Astrocyte (in vitro differentiated cells and primary cell): ENCODE measurements at regions not wholly inside any gene's neighbourhood (a gene's known extent, or its start where the extent isn't known, plus 50 kb on each side); places are given as distances from the start of the nearest gene placed in this dataset.

Experiments used
- DNase-seq: peaks from one replicate; pipeline ENCODE4 v3.0.0-alpha.2; 2010; ENCODE audit warnings: low read depth
- FAIRE-seq: peaks from 2 replicates; lab custom pipeline; 2011; peaks lifted over from hg19 to GRCh38; lab: Jason Lieb, UNC
- H2AFZ ChIP-seq: 2 replicates; pipeline ENCODE4 v1.6.0; 2012; ENCODE audit warnings: low read depth, low read length, inconsistent platforms
- H3K27ac ChIP-seq: 2 replicates; pipeline ENCODE4 v1.5.1; 2011; ENCODE audit warnings: low read depth, low read length, inconsistent platforms
- H3K27me3 ChIP-seq: 2 replicates; pipeline ENCODE4 v1.6.0; 2011; ENCODE audit warnings: low read length, inconsistent platforms; ENCODE audit not compliant: insufficient read depth
- H3K36me3 ChIP-seq: 2 replicates; pipeline ENCODE4 v1.5.1; 2011; ENCODE audit warnings: low read length, inconsistent platforms; ENCODE audit not compliant: insufficient read depth
- H3K4me1 ChIP-seq: 2 replicates; pipeline ENCODE4 v1.5.1; 2011; ENCODE audit warnings: low read length, inconsistent platforms; ENCODE audit not compliant: insufficient read depth
- H3K4me2 ChIP-seq: 2 replicates; pipeline ENCODE4 v1.6.0; 2012; ENCODE audit warnings: low read length, inconsistent platforms
- H3K4me3 ChIP-seq: 2 replicates; pipeline ENCODE4 v1.5.1; 2011; ENCODE audit warnings: low read depth, mild to moderate bottlenecking, low read length, inconsistent platforms; ENCODE audit not compliant: insufficient read depth
- H3K79me2 ChIP-seq: 2 replicates; pipeline ENCODE4 v1.6.0; 2012; ENCODE audit warnings: mild to moderate bottlenecking, low read length, inconsistent platforms; ENCODE audit not compliant: insufficient read depth
- H3K9ac ChIP-seq: 2 replicates; pipeline ENCODE4 v1.6.0; 2012; ENCODE audit warnings: mild to moderate bottlenecking, low read length, inconsistent platforms
- H3K9me3 ChIP-seq: 2 replicates; pipeline ENCODE4 v1.5.1; 2012; ENCODE audit warnings: low read depth, mild to moderate bottlenecking, low read length, inconsistent platforms; ENCODE audit not compliant: insufficient read depth
- H4K20me1 ChIP-seq: 2 replicates; pipeline ENCODE4 v1.6.0; 2012; ENCODE audit warnings: low read length, inconsistent platforms; ENCODE audit not compliant: insufficient read depth
- H3K27ac Mint-ChIP-seq: one replicate; pipeline ENCODE4 v1.8.0; 2021; ENCODE audit warnings: mild to moderate bottlenecking, mixed read lengths; ENCODE audit not compliant: unreplicated experiment
- H3K27me3 Mint-ChIP-seq: one replicate; pipeline ENCODE4 v1.8.0; 2021; ENCODE audit warnings: low read depth, mixed read lengths; ENCODE audit not compliant: unreplicated experiment
- H3K36me3 Mint-ChIP-seq: one replicate; pipeline ENCODE4 v1.8.0; 2021; ENCODE audit warnings: low read depth, mixed read lengths; ENCODE audit not compliant: unreplicated experiment
- H3K4me1 Mint-ChIP-seq: one replicate; pipeline ENCODE4 v1.8.0; 2021; ENCODE audit warnings: low read depth, mixed read lengths; ENCODE audit not compliant: unreplicated experiment
- H3K4me3 Mint-ChIP-seq: one replicate; pipeline ENCODE4 v1.8.0; 2021; ENCODE audit warnings: mild to moderate bottlenecking, moderate library complexity, mixed read lengths; ENCODE audit not compliant: unreplicated experiment
- H3K9me3 Mint-ChIP-seq: one replicate; pipeline ENCODE4 v1.8.0; 2021; ENCODE audit warnings: mild to moderate bottlenecking, mixed read lengths; ENCODE audit not compliant: unreplicated experiment
- EZH2 ChIP-seq: IDR thresholded peaks from 2 replicates; pipeline ENCODE4 v1.6.1; 2012; ENCODE audit warnings: mild to moderate bottlenecking, low read length, inconsistent platforms; ENCODE audit not compliant: insufficient read depth
- TF ChIP-seq, protein P1 (sequence below): IDR thresholded peaks from 2 replicates; pipeline ENCODE4 v1.5.1; 2011; ENCODE audit warnings: low read depth, mild to moderate bottlenecking, inconsistent platforms, low read length, moderate library complexity; ENCODE audit not compliant: insufficient read depth

DNA sequence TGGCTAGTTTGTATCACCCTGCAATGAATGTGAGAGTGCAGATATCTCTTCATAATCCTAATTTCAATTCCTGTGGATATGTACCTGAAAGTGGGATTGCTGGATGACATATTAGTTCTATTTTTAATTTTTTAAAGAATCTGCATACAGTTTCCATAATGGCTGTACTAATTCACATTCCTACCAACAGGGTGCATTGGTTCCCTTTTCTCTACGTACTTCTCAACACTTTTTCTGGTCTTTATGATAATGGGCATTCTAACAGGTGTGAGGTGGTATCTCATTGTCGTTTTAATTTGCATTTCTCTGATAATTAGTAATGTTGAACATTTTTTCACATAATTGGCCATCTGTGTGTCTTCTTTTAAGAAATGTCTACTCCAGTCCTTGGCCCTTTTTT, 927.5 kb downstream of the DTWD2 start:
- no peaks in the 10 kb centered on the region for H3K36me3 Mint-ChIP-seq
- TF ChIP-seq, protein P1, sequence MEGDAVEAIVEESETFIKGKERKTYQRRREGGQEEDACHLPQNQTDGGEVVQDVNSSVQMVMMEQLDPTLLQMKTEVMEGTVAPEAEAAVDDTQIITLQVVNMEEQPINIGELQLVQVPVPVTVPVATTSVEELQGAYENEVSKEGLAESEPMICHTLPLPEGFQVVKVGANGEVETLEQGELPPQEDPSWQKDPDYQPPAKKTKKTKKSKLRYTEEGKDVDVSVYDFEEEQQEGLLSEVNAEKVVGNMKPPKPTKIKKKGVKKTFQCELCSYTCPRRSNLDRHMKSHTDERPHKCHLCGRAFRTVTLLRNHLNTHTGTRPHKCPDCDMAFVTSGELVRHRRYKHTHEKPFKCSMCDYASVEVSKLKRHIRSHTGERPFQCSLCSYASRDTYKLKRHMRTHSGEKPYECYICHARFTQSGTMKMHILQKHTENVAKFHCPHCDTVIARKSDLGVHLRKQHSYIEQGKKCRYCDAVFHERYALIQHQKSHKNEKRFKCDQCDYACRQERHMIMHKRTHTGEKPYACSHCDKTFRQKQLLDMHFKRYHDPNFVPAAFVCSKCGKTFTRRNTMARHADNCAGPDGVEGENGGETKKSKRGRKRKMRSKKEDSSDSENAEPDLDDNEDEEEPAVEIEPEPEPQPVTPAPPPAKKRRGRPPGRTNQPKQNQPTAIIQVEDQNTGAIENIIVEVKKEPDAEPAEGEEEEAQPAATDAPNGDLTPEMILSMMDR: no peak
- no peak for TF ChIP-seq EZH2

GRCh38 chr5:118052503-118052902, 935.8 kb downstream of the DTWD2 start:
- DNase-seq: no peak
- no peak for FAIRE-seq
- H3K27me3 ChIP-seq: no peaks in the 10 kb centered on the region

More for the DNA sequence above, 927.5 kb downstream of the DTWD2 start:
- Histone ChIP-seq H3K4me1 (no peaks in the 10 kb centered on the region), H3K79me2 (no peaks in the 10 kb centered on the region), H3K4me2 (no peak overlapping the region), H2AFZ (no peak overlapping the region), H3K27ac (no peak overlapping the region), H3K9me3 (no peaks in the 10 kb centered on the region), H3K27me3 (no peaks in the 10 kb centered on the region), H4K20me1 (no peaks in the 10 kb centered on the region), H3K4me3 (no peak overlapping the region), H3K36me3 (no peaks in the 10 kb centered on the region), H3K9ac (no peak overlapping the region)
- Mint-ChIP-seq H3K9me3 (no peaks in the 10 kb centered on the region), H3K4me3 (no peak overlapping the region), H3K4me1 (no peaks in the 10 kb centered on the region), H3K27ac (no peak overlapping the region), H3K27me3 (no peaks in the 10 kb centered on the region)
- DNase-seq: no peak
- no peak for FAIRE-seq

GRCh38 chr5:118044169-118044568, 944.2 kb downstream of the DTWD2 start:
- Mint-ChIP-seq H3K9me3 (no peaks in the 10 kb centered on the region), H3K27me3 (no peaks in the 10 kb centered on the region), H3K27ac (no peak overlapping the region), H3K36me3 (no peaks in the 10 kb centered on the region), H3K4me3 (no peak overlapping the region), H3K4me1 (no peaks in the 10 kb centered on the region)
- Histone ChIP-seq H3K4me3 (no peak overlapping the region), H2AFZ (no peak overlapping the region), H3K4me1 (no peaks in the 10 kb centered on the region), H4K20me1 (no peaks in the 10 kb centered on the region), H3K27me3 (no peaks in the 10 kb centered on the region), H3K4me2 (no peak overlapping the region), H3K36me3 (no peaks in the 10 kb centered on the region), H3K27ac (no peak overlapping the region), H3K9ac (no peak overlapping the region), H3K79me2 (no peaks in the 10 kb centered on the region), H3K9me3 (no peaks in the 10 kb centered on the region)
- TF ChIP-seq, protein P1: no peak
- TF ChIP-seq EZH2: no peak
- no peak for DNase-seq
- no peak for FAIRE-seq

More at GRCh38 chr5:118052503-118052902, 935.8 kb downstream of the DTWD2 start:
- Mint-ChIP-seq H3K4me3 (no peak overlapping the region), H3K9me3 (no peaks in the 10 kb centered on the region), H3K36me3 (no peaks in the 10 kb centered on the region), H3K4me1 (no peaks in the 10 kb centered on the region), H3K27me3 (no peaks in the 10 kb centered on the region), H3K27ac (no peak overlapping the region)
- Histone ChIP-seq H3K27ac (no peak overlapping the region), H3K9ac (no peak overlapping the region), H3K9me3 (no peaks in the 10 kb centered on the region), H3K36me3 (no peaks in the 10 kb centered on the region), H3K79me2 (no peaks in the 10 kb centered on the region), H3K4me2 (no peak overlapping the region), H3K4me1 (no peaks in the 10 kb centered on the region), H3K4me3 (no peak overlapping the region), H4K20me1 (no peaks in the 10 kb centered on the region), H2AFZ (no peak overlapping the region)
- TF ChIP-seq, protein P1: no peak
